ENCODE measurements at regions not wholly inside any gene's neighbourhood (a gene's known extent, or its start where the extent isn't known, plus 50 kb on each side); places are given as distances from the start of the nearest gene placed in this dataset.

- no peak overlapping the region for H3K4me3 ChIP-seq
- peaks cover 0 to 5% (median 0%) of the 10 kb centered on the region in 3 donors for H3K27me3 ChIP-seq (ENCODE audit: control insufficient read depth in 3 of 3, insufficient read depth in 3 of 3, low read length in 2 of 3)
- no peak overlapping the region for H3K27ac ChIP-seq (ENCODE audit: low read depth in 1 of 2, low read length in 1 of 2)
- no peak overlapping the region for H3K9ac ChIP-seq (ENCODE audit: insufficient read depth in 1 of 2, low read length in 2 of 2)
- ATAC-seq (ENCODE audit: insufficient read depth, low FRiP score) (peak; percentile 79), DNase-seq (peak; percentile 82 to 89 (median 89))
- TF ChIP-seq CTCF (IDR thresholded peaks at IDR 0.05; ENCODE audit: control extremely low read depth, extremely low read depth) = peak; percentile 49
- 0 to 2% methylated on average over 8 of the region's 8 CpGs for WGBS, 2 donors
- H3K36me3 ChIP-seq (ENCODE audit: control insufficient read depth in 4 of 4, insufficient read depth in 4 of 4, low read length in 4 of 4) = no peaks in the 10 kb centered on the region
- H3K4me1 ChIP-seq (ENCODE audit: control insufficient read depth in 5 of 5, insufficient read depth in 5 of 5, low read length in 5 of 5) = no peaks in the 10 kb centered on the region
- H3K9me3 ChIP-seq (ENCODE audit: control insufficient read depth in 4 of 4, insufficient read depth in 3 of 4, low read length in 3 of 4) = peaks cover 0 to 3% (median 0%) of the 10 kb centered on the region in 4 donors
Measured at GRCh38 chr2:198296665-198297308, 492.4 kb downstream of the PLCL1 start.

- Histone ChIP-seq H3K36me3 (ENCODE audit: control insufficient read depth in 4 of 4, insufficient read depth in 4 of 4, low read length in 4 of 4) (no peaks in the 10 kb centered on the region), H3K9ac (ENCODE audit: insufficient read depth in 1 of 2, low read length in 2 of 2) (no peak overlapping the region), H3K27me3 (ENCODE audit: control insufficient read depth in 3 of 3, insufficient read depth in 3 of 3, low read length in 2 of 3) (no peaks in the 10 kb centered on the region), H3K4me3 (no peak overlapping the region), H3K4me1 (ENCODE audit: control insufficient read depth in 5 of 5, insufficient read depth in 5 of 5, low read length in 5 of 5) (no peaks in the 10 kb centered on the region), H3K9me3 (ENCODE audit: control insufficient read depth in 4 of 4, insufficient read depth in 3 of 4, low read length in 3 of 4) (no peaks in the 10 kb centered on the region), H3K27ac (ENCODE audit: low read depth in 1 of 2, low read length in 1 of 2) (no peak overlapping the region)
- 43 to 72% methylated on average over 1 of the region's 1 CpG for WGBS, 2 donors
- DNase-seq = no peak
- no peak for TF ChIP-seq CTCF (IDR thresholded peaks at IDR 0.05; ENCODE audit: control extremely low read depth, extremely low read depth)
- no peak for ATAC-seq (ENCODE audit: insufficient read depth, low FRiP score)
Measured at GRCh38 chr2:198293281-198293680, 488.9 kb downstream of the PLCL1 start.

- Histone ChIP-seq H3K36me3 (ENCODE audit: control insufficient read depth in 4 of 4, insufficient read depth in 4 of 4, low read length in 4 of 4) (no peaks in the 10 kb centered on the region), H3K9me3 (ENCODE audit: control insufficient read depth in 4 of 4, insufficient read depth in 3 of 4, low read length in 3 of 4) (no peaks in the 10 kb centered on the region), H3K27me3 (ENCODE audit: control insufficient read depth in 3 of 3, insufficient read depth in 3 of 3, low read length in 2 of 3) (no peaks in the 10 kb centered on the region), H3K9ac (ENCODE audit: insufficient read depth in 1 of 2, low read length in 2 of 2) (no peak overlapping the region), H3K4me3 (no peak overlapping the region), H3K27ac (ENCODE audit: low read depth in 1 of 2, low read length in 1 of 2) (no peak overlapping the region), H3K4me1 (ENCODE audit: control insufficient read depth in 5 of 5, insufficient read depth in 5 of 5, low read length in 5 of 5) (no peaks in the 10 kb centered on the region)
- TF ChIP-seq CTCF (IDR thresholded peaks at IDR 0.05; ENCODE audit: control extremely low read depth, extremely low read depth) = no peak
- DNase-seq (no peak), ATAC-seq (ENCODE audit: insufficient read depth, low FRiP score) (no peak)
- 90 to 92% methylated on average over 3 of the region's 3 CpGs for WGBS, 2 donors
Measured at GRCh38 chr2:198289811-198290210, 485.4 kb downstream of the PLCL1 start.

GRCh38 chr2:198287706-198288105, 483.3 kb downstream of the PLCL1 start:
- no peak for TF ChIP-seq CTCF (IDR thresholded peaks at IDR 0.05; ENCODE audit: control extremely low read depth, extremely low read depth)
- Histone ChIP-seq H3K9ac (ENCODE audit: insufficient read depth in 1 of 2, low read length in 2 of 2) (no peak overlapping the region), H3K4me3 (no peak overlapping the region), H3K36me3 (ENCODE audit: control insufficient read depth in 4 of 4, insufficient read depth in 4 of 4, low read length in 4 of 4) (no peaks in the 10 kb centered on the region), H3K4me1 (ENCODE audit: control insufficient read depth in 5 of 5, insufficient read depth in 5 of 5, low read length in 5 of 5) (no peaks in the 10 kb centered on the region), H3K9me3 (ENCODE audit: control insufficient read depth in 4 of 4, insufficient read depth in 3 of 4, low read length in 3 of 4) (no peaks in the 10 kb centered on the region), H3K27ac (ENCODE audit: low read depth in 1 of 2, low read length in 1 of 2) (no peak overlapping the region), H3K27me3 (ENCODE audit: control insufficient read depth in 3 of 3, insufficient read depth in 3 of 3, low read length in 2 of 3) (no peaks in the 10 kb centered on the region)
- DNase-seq (no peak), ATAC-seq (ENCODE audit: insufficient read depth, low FRiP score) (no peak)
- WGBS, 2 donors = 32 to 42% methylated on average over 2 of the region's 2 CpGs
